NCI-H2196 (cell line): ENCODE measurements at regions not wholly inside any gene's neighbourhood (a gene's known extent, or its start where the extent isn't known, plus 50 kb on each side); places are given as distances from the start of the nearest gene placed in this dataset.
A peak's percentile ranks its signal among the peaks of the same experiment; 100 is the strongest.

ENCODE experiments used
- DNase-seq: peaks from one replicate; lab custom pipeline; 2025; ENCODE audit not compliant: unreplicated experiment; lab: John Stamatoyannopoulos, UW

- DNase-seq, result no peak
Measured at GRCh38 chr1:115495111-115495510, 146.7 kb upstream of the VANGL1 start.

DNA sequence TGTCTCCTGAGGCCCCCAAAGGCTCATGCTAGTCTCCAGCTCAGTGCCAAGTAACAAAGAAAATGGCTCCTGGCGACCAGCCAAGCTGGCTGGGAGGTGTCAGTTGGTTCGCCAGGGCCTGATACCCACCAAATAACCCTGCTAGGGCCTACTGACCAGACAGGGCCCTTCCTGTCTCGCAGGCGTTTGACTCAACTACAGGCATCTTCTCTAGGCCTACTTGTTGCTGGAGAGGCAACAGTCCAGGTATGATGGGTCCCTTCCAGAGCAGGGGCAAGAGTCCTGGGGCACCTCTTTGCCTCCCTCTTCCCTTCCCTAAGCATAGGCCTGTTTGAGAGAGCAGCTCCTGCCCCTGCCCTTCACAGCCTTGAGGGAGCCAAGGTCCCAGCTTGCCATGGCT, 147.9 kb upstream of the VANGL1 start:
- DNase-seq, result no peak

DNA sequence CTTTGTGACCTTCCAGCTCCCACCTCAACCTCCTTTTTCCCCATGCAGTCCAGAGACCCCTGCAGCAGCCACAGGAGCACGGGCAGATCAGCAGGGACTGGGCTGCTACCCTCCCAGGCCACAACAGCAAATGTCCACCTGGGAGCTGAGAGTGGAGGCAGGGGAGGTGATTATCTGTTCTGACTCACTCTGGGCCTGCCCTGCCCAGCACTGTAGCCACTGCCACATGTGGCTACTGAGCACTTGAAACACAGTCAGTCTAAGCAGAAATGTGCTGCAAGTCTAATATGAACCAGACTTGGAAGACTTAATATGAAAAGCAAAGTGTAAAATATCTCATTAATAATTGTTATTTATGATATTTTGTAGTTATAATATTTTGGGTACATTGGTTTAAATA, 148.9 kb upstream of the VANGL1 start:
- DNase-seq, result no peak

GRCh38 chr1:115492019-115492595, 149.7 kb upstream of the VANGL1 start:
- no peak for DNase-seq

DNA sequence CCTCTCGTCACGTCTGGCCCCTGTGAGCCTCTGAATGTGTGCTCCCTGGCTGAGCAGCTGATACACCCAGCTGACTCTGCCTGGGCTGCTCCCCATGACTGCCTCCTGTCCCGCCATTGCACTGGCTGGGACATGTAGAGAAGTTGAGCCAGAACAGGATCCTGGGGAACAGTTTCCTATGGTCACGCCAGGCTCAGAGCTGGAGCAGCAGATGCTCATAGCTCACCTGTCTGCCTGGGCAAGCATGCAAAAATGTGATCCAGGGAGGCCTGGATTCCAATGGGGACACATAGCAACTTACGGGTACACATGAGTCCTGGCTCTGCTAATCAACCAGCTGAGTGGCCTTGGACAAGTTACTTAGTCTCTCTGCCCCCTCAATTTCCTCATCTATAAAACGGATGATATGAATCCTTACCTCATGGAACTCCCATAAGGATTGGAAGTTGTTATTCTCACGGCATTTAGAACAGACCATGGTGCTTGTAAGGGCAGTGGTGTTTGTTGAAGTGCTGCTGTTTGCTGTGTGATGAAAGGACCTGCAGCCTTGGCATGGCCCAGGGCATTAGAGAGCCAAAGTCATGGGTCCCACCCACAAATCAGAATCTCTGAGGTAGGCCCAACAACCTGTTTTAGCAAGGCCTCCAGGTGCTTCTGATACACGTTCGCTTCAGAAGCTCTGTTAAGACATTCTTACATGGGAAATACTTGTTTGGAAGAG, 150.3 kb upstream of the VANGL1 start:
- no peak for DNase-seq

GRCh38 chr1:115479055-115479482, 141.0 kb upstream of the NGF start:
- peak; percentile 77 for DNase-seq

DNA sequence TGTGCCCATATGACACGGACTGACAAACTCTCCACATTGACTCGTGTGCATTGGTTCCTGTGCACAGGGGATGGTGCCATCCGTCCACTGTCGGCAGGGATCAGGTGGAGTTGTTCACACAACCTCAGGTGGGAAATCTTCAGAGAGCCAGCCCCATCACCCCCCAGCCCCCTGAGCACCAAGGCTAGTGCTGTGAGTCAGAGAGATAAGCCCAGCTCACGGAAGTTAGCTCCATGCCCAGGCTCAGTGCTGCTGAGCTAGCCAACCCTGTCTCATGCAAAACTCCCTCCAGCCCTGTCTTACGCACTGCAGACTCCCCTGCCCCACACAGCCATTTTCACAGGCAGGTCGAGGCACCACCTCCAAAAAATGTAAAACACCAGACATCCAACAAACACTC, 139.0 kb upstream of the NGF start:
- no peak for DNase-seq

DNA sequence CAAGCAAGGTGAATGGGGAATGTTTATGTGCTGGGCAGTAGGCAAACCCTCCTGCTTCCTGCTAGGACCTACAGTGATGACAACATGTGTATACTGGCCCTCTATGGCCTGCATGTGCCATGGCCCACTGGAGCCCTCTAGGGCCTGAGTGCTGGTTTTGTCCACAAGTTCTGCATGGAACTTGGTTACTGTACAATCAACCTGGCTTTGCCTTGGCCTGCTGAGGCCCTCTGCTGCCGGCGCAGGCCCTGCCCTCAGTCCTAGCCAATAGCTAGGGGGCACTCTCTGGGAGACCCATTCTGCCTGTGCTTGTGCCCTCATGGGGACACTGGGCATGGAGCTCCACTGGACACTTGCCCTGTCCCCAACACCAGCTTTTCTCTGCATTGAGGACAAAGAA, 138.6 kb upstream of the NGF start:
- no peak for DNase-seq

DNA sequence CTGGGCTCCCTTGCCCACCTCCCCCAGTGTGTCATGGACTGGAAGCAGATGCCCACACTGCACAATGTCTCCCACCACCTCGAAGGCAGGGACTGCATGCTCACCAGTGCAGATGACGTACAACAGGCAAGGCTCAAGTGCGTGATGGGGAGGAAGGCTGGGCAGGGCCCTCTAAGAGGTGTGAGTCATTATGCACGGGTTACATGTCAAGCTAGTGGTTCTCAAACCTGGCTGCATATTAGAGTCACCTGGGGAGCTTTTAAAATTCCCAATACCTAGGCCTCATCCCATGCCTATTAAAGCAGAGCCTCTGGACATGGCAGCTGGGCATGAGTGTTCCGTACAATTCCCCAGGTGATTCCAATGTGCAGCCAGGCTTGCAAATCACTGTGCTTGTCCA, 137.9 kb upstream of the NGF start:
- DNase-seq, result no peak

DNA sequence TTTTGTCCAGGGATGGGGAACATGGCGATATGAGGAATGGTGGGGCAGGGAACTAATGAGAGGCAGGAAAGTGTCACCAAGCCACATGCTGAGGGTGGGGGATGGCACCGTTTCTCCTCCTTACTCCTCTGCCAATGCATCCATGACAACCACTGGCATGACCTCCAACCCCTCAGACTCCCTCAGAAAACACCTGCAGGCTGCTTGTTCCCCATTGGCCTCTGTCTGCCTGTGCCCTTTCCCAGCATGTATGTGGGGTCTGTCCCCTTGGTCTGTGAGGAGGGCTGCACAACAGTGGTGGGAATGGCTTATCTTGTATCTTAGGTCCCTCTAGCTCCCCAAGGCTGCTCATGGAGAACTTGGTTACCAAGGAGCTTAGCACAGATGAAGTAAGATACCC, 137.2 kb upstream of the NGF start:
- DNase-seq, result no peak

DNA sequence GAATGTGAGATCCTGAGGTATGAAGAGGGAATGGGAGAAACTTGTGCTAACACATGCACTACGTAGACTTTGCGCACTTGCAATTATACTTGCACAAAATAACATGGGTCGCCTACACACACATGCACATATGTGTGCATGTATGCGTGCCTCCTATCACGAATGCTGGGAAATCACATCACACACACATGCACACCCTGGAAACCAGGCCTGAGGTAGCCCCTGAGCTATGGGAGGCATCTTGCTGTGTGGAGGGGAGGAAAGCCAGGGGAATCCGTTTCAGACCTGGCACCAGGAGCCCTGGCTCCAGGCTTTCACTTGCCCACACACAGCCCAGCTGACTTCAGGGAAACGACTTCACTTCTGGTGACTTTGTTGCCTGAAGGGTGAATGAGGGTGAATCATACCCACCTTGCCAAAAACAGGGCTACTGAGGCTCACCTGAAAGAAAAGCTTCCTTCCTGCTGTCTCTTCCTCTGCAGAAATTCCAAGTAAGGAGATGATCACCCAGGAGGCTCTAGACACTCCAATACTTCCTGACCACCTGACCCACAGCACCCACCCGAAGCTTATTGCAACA, 136.0 kb upstream of the NGF start:
- DNase-seq, result no peak

GRCh38 chr1:115469703-115470476, 131.8 kb upstream of the NGF start:
- peak; percentile 34 for DNase-seq

DNA sequence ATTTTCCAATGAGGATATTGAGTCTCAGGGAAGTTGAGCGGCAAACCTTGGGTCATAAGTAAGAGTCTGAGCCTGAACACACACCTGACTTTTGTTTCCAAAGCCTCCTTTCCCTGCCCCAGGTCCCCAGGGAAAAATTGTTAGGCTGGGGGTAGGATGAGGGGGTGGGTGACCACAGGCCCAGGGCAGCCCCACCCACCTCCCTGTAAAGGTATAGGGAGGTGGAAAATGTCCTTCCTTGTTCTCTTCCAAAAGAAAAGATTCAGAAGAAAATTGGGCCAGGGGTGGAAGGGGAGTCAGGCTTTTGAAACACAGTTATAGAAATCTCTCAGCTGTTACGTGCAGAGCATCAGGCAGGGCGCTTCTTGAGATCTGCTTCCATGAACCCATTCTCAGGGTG, 129.7 kb upstream of the NGF start:
- DNase-seq, result no peak

DNA sequence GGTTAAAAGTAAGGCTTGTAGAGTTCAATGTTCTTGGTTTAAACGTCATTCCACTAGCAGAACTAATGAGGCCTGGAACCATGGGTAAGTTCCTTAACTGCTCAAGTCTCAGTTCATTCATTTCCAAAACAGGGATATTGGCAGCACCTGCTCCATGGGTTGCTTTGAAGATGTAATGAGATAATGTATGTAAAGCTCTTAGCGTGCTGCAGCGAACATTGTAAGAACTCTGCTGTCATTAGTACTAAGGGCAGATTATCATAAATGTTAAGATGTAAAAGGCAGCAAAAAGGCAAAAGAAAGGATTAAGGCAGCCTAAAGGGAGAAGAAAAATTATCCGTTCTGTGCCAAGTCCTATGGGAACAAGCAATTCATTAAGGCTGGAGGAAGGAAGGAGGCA, 129.1 kb upstream of the NGF start:
- DNase-seq, result no peak

- no peak for DNase-seq
Measured at GRCh38 chr1:115466433-115466832, 128.4 kb upstream of the NGF start.

- DNase-seq, result no peak
Measured at GRCh38 chr1:115465802-115466363, 127.8 kb upstream of the NGF start.

DNA sequence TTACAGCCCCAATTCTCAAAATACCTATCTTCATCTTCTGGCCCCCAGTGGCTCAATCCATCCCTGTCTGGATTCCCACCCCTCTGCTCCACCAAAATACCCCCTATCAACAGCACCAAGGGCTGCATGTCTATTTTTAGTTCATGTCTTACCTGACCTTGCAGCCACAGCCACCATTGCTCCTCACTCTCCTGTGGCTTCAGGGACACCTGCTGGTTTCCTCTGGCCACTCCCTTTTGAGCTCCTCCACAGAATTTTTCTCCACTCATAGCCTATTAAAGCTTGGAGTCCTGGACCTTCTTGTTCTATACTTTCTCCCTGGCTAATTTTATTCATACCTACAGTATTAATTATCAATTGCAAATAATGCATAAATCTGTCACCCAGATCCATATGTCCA, 125.3 kb upstream of the NGF start:
- DNase-seq, result peak; percentile 20

DNA sequence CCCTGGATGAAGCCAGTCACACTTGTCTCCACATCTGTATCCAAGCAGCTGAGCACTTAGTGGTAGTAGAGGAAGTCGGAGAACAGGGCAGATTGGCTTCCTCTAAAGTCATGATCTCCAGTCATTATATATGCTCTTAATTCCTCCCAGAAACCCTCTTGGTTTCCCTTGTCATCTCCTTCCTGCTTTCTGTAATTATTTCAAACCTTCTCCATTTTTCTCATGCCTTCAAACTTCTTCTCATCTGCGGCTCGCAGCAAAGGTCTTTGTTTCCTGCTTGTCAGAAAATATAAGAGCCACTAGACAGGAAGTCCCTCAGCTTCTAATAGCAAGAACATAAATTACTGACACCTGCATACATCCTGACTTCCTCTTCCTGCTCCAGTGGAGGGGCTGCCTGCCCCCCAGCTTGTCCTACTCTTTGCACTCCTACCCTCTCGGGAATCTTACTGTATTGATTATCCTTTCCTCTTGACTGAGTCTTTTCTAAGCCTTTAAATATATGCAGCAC, 124.6 kb upstream of the NGF start:
- no peak for DNase-seq

DNA sequence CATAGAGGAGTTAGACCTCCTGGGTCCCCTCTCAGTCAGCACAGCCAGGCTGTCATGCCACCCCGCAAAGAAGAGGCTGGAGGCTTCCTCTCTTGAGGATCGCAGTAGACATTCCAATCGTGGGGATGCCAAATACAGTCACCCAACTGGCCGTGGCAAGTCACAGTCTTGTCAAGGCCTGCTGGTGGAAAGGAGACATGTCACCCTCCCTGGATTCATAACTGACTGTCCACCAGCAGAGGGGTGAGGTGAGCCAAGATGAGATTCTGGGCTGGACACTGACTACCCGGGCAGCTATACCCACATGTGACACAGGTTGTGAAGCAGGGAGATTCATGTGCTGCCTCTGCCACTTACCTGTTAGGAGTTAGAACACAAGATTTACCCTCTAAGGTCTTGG, 123.5 kb upstream of the NGF start:
- DNase-seq, result no peak

GRCh38 chr1:115459161-115459560, 121.1 kb upstream of the NGF start:
- no peak for DNase-seq

DNA sequence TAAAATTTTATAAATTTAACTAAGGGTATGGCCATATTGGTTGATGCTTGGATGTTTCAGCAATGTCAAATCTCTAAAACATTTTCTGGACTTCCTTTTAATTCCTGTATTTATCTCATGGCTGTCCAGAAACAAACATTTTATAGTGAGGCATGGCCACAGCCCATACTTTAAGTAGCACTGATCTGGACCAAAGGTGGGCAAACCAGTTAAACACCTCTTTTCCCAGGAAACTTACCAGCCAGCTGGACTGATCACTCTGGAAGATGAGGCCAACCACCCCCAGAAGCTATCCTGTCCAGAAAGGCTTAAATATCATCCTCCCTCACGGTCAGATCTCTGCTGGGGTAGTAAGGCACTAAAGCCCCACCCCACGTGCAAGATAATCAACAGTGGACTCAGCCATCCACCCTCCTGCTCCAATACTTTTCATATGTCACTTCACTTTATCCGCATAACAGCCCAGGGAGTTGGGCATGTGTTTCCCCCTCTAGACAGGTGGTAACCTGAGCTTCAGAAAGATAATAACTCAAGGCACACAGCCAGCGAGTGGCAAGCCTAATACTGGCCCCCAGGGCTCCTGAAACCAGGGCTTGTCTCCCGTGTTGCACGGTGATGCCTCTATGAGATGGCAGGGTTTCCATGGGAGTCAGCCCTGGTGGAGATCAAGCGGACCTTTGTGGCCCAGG, 120.5 kb upstream of the NGF start:
- DNase-seq, result no peak
